ENCODE measurements at regions not wholly inside any gene's neighbourhood (a gene's known extent, or its start where the extent isn't known, plus 50 kb on each side); places are given as distances from the start of the nearest gene placed in this dataset.

- no peak for TF ChIP-seq CTCF (IDR thresholded peaks at IDR 0.05)
- H3K4me3 ChIP-seq, result no peak overlapping the region
- no peaks in the 10 kb centered on the region for H3K27me3 ChIP-seq
- no peaks in the 10 kb centered on the region for H3K36me3 ChIP-seq
- H3K9me3 ChIP-seq, result peaks cover 0 to 20% of the 10 kb centered on the region in 2 donors
- no peaks in the 10 kb centered on the region for H3K4me1 ChIP-seq
- DNase-seq (ENCODE audit: low spot score), result no peak
- H3K27ac ChIP-seq, result no peak overlapping the region
Observed at GRCh38 chr1:229812693-229813092, 186.6 kb downstream of the URB2 start.

GRCh38 chr1:229815076-229815475 is 189.0 kb downstream of the URB2 start:
- Histone ChIP-seq H3K36me3 (no peaks in the 10 kb centered on the region), H3K9me3 (peaks cover 0 to 5% of the 10 kb centered on the region in 2 donors), H3K27ac (no peak overlapping the region), H3K4me1 (no peaks in the 10 kb centered on the region), H3K4me3 (no peak overlapping the region), H3K27me3 (no peaks in the 10 kb centered on the region)
- DNase-seq (ENCODE audit: low spot score), result no peak
- TF ChIP-seq CTCF (IDR thresholded peaks at IDR 0.05), result no peak

GRCh38 chr1:229815961-229816360 is 189.9 kb downstream of the URB2 start:
- H3K36me3 ChIP-seq, result no peaks in the 10 kb centered on the region
- no peaks in the 10 kb centered on the region for H3K27me3 ChIP-seq
- no peaks in the 10 kb centered on the region for H3K9me3 ChIP-seq
- no peak for TF ChIP-seq CTCF (IDR thresholded peaks at IDR 0.05)
- no peaks in the 10 kb centered on the region for H3K4me1 ChIP-seq
- H3K4me3 ChIP-seq, result no peak overlapping the region
- DNase-seq (ENCODE audit: low spot score), result no peak
- H3K27ac ChIP-seq, result no peak overlapping the region

GRCh38 chr1:229817936-229818335 is 191.9 kb downstream of the URB2 start:
- no peak for DNase-seq (ENCODE audit: low spot score)
- Histone ChIP-seq H3K4me1 (no peaks in the 10 kb centered on the region), H3K4me3 (no peak overlapping the region), H3K27ac (no peak overlapping the region), H3K27me3 (no peaks in the 10 kb centered on the region), H3K9me3 (no peaks in the 10 kb centered on the region), H3K36me3 (no peaks in the 10 kb centered on the region)
- no peak for TF ChIP-seq CTCF (IDR thresholded peaks at IDR 0.05)

- Histone ChIP-seq H3K4me3 (no peak overlapping the region), H3K27me3 (no peaks in the 10 kb centered on the region), H3K4me1 (no peaks in the 10 kb centered on the region), H3K36me3 (no peaks in the 10 kb centered on the region), H3K9me3 (no peaks in the 10 kb centered on the region), H3K27ac (no peak overlapping the region)
- DNase-seq (ENCODE audit: low spot score), result no peak
- TF ChIP-seq CTCF (IDR thresholded peaks at IDR 0.05), result no peak
Observed at GRCh38 chr1:229819091-229819490, 193.0 kb downstream of the URB2 start.

GRCh38 chr1:229822026-229822425 is 196.0 kb downstream of the URB2 start:
- Histone ChIP-seq H3K36me3 (no peaks in the 10 kb centered on the region), H3K4me1 (no peaks in the 10 kb centered on the region), H3K27me3 (no peaks in the 10 kb centered on the region), H3K27ac (no peak overlapping the region), H3K9me3 (no peaks in the 10 kb centered on the region), H3K4me3 (no peak overlapping the region)
- DNase-seq (ENCODE audit: low spot score), result no peak
- TF ChIP-seq CTCF (IDR thresholded peaks at IDR 0.05), result no peak

Measured in right atrium auricular region (tissue), 2 donors.